Adrenal gland (tissue), 9 donors: ENCODE measurements at regions not wholly inside any gene's neighbourhood (a gene's known extent, or its start where the extent isn't known, plus 50 kb on each side); places are given as distances from the start of the nearest gene placed in this dataset.
A peak's percentile ranks its signal among the peaks of the same experiment; 100 is the strongest.

Experiments
- DNase-seq, 7 donors: peaks; one replicate each; pipeline ENCODE4 v3.0.0-alpha.2; 2019 to 2020
- H3K27ac ChIP-seq, 5 donors: fragments of 200-600 bp; sonication (generic) in 4 of 5; 1 replicate in 3 of 5; 2 replicates in 2 of 5; pipeline versions ENCODE4 v1.5.1 to v1.8.0; 2016 to 2020; ENCODE audit warnings: mild to moderate bottlenecking in 1 of 5
- H3K27me3 ChIP-seq: fragments of 200-600 bp; 2 replicates; pipeline ENCODE4 v1.8.0; 2021
- H3K36me3 ChIP-seq, 2 donors: fragments of 200-600 bp; replicated peaks in 1 of 2; 1 replicate in 1 of 2; 2 replicates in 1 of 2; pipeline versions ENCODE4 v1.5.1 to v1.8.0; 2018 to 2022
- H3K4me1 ChIP-seq, 2 donors: fragments of 200-600 bp; replicated peaks in 1 of 2; 1 replicate in 1 of 2; 2 replicates in 1 of 2; pipeline versions ENCODE4 v1.5.1 to v1.8.0; 2018 to 2021
- H3K4me3 ChIP-seq, 4 donors: fragments of 200-600 bp; sonication (generic) in 3 of 4; one replicate each; pipeline ENCODE4 v1.5.1; 2016 to 2018
- H3K9me3 ChIP-seq, 3 donors: fragments of 200-600 bp; sonication (generic) in 1 of 3; replicated peaks in 1 of 3; 1 replicate in 2 of 3; 2 replicates in 1 of 3; pipeline versions ENCODE4 v1.5.1 to v1.8.0; 2016 to 2021
- POLR2A ChIP-seq, 2 donors: fragments of 450-650 bp; IDR thresholded peaks; one replicate each; pipeline ENCODE4 v1.6.1; 2017; ENCODE audit warnings: antibody characterized with exemption in 2 of 2, mild to moderate bottlenecking in 2 of 2, moderate library complexity in 1 of 2
- WGBS, 4 donors: extraction: QIAGEN DNeasy Blood & Tissue Kit in 2 of 4; methylation state at CpG; one replicate each; pipeline versions ENCODE4 v1.1.5 to v1.1.7; 2013 to 2017; 5-methylcytosine and 5-hydroxymethylcytosine counted together
- intact Hi-C, 2 donors: fragments of 100-400 bp; cut with DNase I; formaldehyde crosslinking; loops; one replicate each; pipeline versions ENCODE4 v1.14.1 to v1.15.0; 2022 to 2023
- TF ChIP-seq, protein P1 (sequence below), 6 experiments: fragments of 450-650 bp in 4 of 6; fragments of 200-600 bp in 2 of 6; sonication (generic) in 1 of 6; IDR thresholded peaks; 1 replicate in 5 of 6; 2 replicates in 1 of 6; pipeline versions ENCODE4 v1.5.1 to v1.8.0; 2016 to 2021; ENCODE audit warnings: antibody characterized with exemption in 6 of 6, mild to moderate bottlenecking in 2 of 6, moderate library complexity in 1 of 6
- donor health status: healthy with polysubstance abuse.
- donor health status: Bipolar disorder and iron deficiency.
- donor health status: DM: yes; HTN: yes; CAD: no.
- donor health status: DM: no; HTN: no; CAD: no.
- donor health status: DM: no; HTN: no; CAD: no.

GRCh38 chr5:116785106-116785505, 210.5 kb upstream of the SEMA6A start:
- no peaks in the 10 kb centered on the region for H3K36me3 ChIP-seq
- 86 to 93% (median 90%) methylated on average over 3 to 4 of the region's 4 CpGs for WGBS, 4 donors
- no peak overlapping the region for H3K4me3 ChIP-seq
- DNase-seq = no peak
- no peaks in the 10 kb centered on the region for H3K4me1 ChIP-seq
- intact Hi-C loops = no loop called here
- no peaks in the 10 kb centered on the region for H3K9me3 ChIP-seq
- no peaks in the 10 kb centered on the region for H3K27me3 ChIP-seq
- no peak overlapping the region for H3K27ac ChIP-seq
- TF ChIP-seq POLR2A (IDR thresholded peaks at IDR 0.05) = no peak
- TF ChIP-seq, protein P1, sequence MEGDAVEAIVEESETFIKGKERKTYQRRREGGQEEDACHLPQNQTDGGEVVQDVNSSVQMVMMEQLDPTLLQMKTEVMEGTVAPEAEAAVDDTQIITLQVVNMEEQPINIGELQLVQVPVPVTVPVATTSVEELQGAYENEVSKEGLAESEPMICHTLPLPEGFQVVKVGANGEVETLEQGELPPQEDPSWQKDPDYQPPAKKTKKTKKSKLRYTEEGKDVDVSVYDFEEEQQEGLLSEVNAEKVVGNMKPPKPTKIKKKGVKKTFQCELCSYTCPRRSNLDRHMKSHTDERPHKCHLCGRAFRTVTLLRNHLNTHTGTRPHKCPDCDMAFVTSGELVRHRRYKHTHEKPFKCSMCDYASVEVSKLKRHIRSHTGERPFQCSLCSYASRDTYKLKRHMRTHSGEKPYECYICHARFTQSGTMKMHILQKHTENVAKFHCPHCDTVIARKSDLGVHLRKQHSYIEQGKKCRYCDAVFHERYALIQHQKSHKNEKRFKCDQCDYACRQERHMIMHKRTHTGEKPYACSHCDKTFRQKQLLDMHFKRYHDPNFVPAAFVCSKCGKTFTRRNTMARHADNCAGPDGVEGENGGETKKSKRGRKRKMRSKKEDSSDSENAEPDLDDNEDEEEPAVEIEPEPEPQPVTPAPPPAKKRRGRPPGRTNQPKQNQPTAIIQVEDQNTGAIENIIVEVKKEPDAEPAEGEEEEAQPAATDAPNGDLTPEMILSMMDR (IDR thresholded peaks at IDR 0.05) = no peak

- no peak overlapping the region for H3K27ac ChIP-seq
- WGBS, 4 donors = 66 to 77% (median 73%) methylated on average over 6 of the region's 6 CpGs
- no peaks in the 10 kb centered on the region for H3K36me3 ChIP-seq
- no peak for DNase-seq
- no peaks in the 10 kb centered on the region for H3K27me3 ChIP-seq
- H3K9me3 ChIP-seq = no peaks in the 10 kb centered on the region
- no peaks in the 10 kb centered on the region for H3K4me1 ChIP-seq
- TF ChIP-seq POLR2A (IDR thresholded peaks at IDR 0.05) = no peak
- no peak overlapping the region for H3K4me3 ChIP-seq
- intact Hi-C loops = no loop called here
Measured at GRCh38 chr5:116779846-116780245, 205.2 kb upstream of the SEMA6A start.

DNA sequence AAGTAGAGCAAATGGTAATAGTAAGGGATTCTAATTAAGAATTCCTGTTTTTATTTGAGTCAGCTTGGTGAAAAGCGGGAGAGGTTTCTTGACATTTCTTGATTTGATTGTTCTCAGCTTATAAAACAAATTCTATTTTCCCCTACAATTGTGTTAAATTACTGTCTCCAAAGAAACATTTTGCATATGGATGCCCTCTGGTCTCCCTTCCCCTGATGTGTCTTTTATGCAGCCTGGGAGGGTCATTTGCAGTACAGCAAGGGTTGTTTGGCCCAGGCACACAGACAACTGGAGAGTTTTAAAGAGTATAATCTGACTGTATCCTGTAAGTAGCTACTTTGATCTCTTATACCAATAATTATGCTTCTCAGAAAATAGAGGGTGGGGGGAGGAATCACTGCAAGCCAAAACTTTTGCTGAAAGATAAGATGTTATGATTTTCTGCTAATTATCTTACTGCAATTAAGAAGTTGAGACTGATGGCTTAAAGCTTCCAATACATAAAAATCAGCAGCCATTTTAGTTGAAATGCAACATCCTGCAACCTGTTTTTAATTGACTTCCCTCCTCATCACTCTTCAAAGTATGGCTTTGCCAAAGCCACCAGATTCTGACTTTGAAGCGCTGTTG, 204.1 kb upstream of the SEMA6A start:
- intact Hi-C loops = no loop called here
- Histone ChIP-seq H3K36me3 (no peaks in the 10 kb centered on the region), H3K9me3 (no peaks in the 10 kb centered on the region), H3K4me1 (no peaks in the 10 kb centered on the region), H3K27ac (no peak overlapping the region), H3K27me3 (no peaks in the 10 kb centered on the region), H3K4me3 (no peak overlapping the region)
- DNase-seq = no peak
- 89 to 98% (median 93%) methylated on average over 2 of the region's 2 CpGs for WGBS, 4 donors
- TF ChIP-seq, protein P1 (IDR thresholded peaks at IDR 0.05) = no peak
- TF ChIP-seq POLR2A (IDR thresholded peaks at IDR 0.05) = no peak

GRCh38 chr5:116778032-116778431, 203.4 kb upstream of the SEMA6A start:
- WGBS, 4 donors = 53 to 69% (median 56%) methylated on average over 9 to 10 of the region's 10 CpGs
- H3K36me3 ChIP-seq = no peaks in the 10 kb centered on the region
- H3K27me3 ChIP-seq = no peaks in the 10 kb centered on the region
- no peak overlapping the region for H3K27ac ChIP-seq
- H3K4me1 ChIP-seq = no peaks in the 10 kb centered on the region
- no peaks in the 10 kb centered on the region for H3K9me3 ChIP-seq
- no peak overlapping the region for H3K4me3 ChIP-seq
- TF ChIP-seq, protein P1 (IDR thresholded peaks at IDR 0.05) = no peak
- no peak for TF ChIP-seq POLR2A (IDR thresholded peaks at IDR 0.05)
- intact Hi-C loops = no loop called here
- DNase-seq = peak in 1 of 7 donors; percentile 1

DNA sequence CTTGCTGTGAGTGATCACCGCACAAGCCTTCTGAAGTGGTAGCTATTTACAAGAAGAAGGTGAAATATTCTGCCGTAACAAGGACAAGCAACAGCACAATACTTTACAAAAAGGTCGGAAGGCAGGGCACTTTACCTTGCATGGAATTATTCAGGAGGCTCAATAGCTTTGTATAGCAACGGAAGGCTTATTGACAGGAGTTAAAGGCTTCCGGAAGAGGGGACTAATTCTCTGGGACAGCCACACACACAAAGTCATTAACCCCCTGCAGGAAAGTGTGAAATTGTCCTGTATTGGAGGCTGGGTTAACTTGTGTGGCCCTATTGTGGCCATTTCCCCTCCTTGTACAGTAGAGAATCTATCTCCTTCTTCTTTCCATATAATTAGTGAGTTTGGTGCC, 199.3 kb upstream of the SEMA6A start:
- DNase-seq = no peak
- Histone ChIP-seq H3K27me3 (no peaks in the 10 kb centered on the region), H3K4me1 (no peaks in the 10 kb centered on the region), H3K9me3 (no peaks in the 10 kb centered on the region), H3K27ac (no peak overlapping the region), H3K36me3 (no peaks in the 10 kb centered on the region), H3K4me3 (no peak overlapping the region)
- 79 to 92% (median 90%) methylated on average over 5 of the region's 5 CpGs for WGBS, 4 donors
- TF ChIP-seq, protein P1 (IDR thresholded peaks at IDR 0.05) = no peak
- no peak for TF ChIP-seq POLR2A (IDR thresholded peaks at IDR 0.05)
- intact Hi-C loops = no loop called here
